IPS-15b (cell line): ENCODE measurements at regions not wholly inside any gene's neighbourhood (a gene's known extent, or its start where the extent isn't known, plus 50 kb on each side); places are given as distances from the start of the nearest gene placed in this dataset.

ENCODE experiments used
- H3K27me3 ChIP-seq: one replicate; pipeline ENCODE4 v1.6.1; 2013; ENCODE audit warnings: low read length; ENCODE audit not compliant: control insufficient read depth, insufficient read depth
- H3K36me3 ChIP-seq: one replicate; pipeline ENCODE4 v1.6.1; 2013; ENCODE audit warnings: low read length; ENCODE audit not compliant: control insufficient read depth, insufficient read depth
- H3K4me1 ChIP-seq: one replicate; pipeline ENCODE4 v1.6.1; 2013; ENCODE audit warnings: mild to moderate bottlenecking, low read length; ENCODE audit not compliant: control insufficient read depth, insufficient read depth
- H3K4me3 ChIP-seq: one replicate; pipeline ENCODE4 v1.5.1; 2013; ENCODE audit warnings: low read depth, low read length
- H3K9ac ChIP-seq: one replicate; pipeline ENCODE4 v1.6.1; 2013; ENCODE audit warnings: low read depth, mild to moderate bottlenecking, low read length
- H3K9me3 ChIP-seq: one replicate; pipeline ENCODE4 v1.6.1; 2013; ENCODE audit warnings: mild to moderate bottlenecking, low read length; ENCODE audit not compliant: control insufficient read depth, insufficient read depth

DNA sequence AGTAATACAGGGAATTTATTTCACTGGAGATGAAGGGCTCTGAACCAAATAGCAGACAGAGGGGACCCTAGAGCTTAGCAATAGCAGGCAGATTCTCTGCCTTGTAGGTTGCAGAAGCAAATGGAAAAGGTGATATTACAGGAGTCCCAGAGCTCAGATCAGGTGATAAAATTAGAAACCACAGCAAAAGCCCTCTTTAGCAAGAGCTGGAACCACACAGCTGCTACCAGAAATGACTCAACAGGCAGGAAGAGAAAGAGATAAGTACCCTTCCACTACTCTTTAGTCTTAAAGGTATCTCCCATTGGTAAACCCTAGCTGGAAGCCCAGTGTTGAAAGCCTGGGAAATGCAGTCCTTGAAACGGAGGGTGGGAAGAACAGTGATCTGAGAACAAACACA, 535.6 kb upstream of the GHITM start:
- Histone ChIP-seq H3K27me3 (no peaks in the 10 kb centered on the region), H3K36me3 (no peaks in the 10 kb centered on the region), H3K4me1 (peaks cover 8% of the 10 kb centered on the region), H3K9me3 (no peaks in the 10 kb centered on the region), H3K4me3 (no peak overlapping the region), H3K9ac (no peak overlapping the region)

DNA sequence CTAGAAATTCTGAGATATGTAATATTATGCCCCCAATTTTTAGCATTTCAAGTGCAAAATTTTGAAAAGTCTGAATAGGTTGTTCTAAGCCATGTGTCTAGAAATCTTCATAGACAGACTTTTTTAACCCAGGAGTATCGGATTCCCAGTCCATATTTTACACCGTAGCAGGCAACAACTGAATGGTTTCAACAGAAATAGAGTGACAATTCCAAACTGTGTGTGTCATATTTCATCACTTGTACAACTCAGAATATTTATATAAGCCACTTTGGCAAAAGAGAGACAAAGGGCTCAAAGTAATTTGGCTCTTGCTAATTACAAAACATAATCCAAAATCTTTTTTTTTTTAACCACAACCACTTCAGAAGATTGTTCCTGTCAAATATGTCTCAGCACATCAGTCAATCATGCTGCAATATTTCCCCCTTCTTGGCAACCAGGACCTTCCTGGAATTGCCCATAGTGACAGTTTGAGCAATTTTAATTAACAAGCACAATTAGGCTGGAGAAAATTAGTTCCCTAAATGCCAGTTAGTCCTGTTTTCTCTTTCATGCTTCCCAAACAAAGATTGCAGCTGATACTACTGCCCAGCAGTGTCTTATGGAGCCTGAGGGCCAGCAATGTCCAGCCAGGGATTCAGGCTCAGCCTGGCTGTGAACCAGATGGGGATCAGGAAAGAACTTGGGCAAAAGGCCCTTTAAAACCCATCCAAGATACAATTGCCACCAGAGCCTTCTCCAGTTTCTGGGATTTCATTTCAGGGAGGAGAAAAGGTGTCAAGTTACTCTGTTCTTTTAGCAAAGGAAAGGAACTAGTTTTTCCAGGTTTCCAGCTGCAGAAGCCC, 533.3 kb upstream of the GHITM start:
- H3K4me1 ChIP-seq: peaks cover 8% of the 10 kb centered on the region
- H3K9me3 ChIP-seq: no peaks in the 10 kb centered on the region
- no peak overlapping the region for H3K4me3 ChIP-seq
- H3K27me3 ChIP-seq: no peaks in the 10 kb centered on the region
- no peaks in the 10 kb centered on the region for H3K36me3 ChIP-seq
- H3K9ac ChIP-seq: no peak overlapping the region

DNA sequence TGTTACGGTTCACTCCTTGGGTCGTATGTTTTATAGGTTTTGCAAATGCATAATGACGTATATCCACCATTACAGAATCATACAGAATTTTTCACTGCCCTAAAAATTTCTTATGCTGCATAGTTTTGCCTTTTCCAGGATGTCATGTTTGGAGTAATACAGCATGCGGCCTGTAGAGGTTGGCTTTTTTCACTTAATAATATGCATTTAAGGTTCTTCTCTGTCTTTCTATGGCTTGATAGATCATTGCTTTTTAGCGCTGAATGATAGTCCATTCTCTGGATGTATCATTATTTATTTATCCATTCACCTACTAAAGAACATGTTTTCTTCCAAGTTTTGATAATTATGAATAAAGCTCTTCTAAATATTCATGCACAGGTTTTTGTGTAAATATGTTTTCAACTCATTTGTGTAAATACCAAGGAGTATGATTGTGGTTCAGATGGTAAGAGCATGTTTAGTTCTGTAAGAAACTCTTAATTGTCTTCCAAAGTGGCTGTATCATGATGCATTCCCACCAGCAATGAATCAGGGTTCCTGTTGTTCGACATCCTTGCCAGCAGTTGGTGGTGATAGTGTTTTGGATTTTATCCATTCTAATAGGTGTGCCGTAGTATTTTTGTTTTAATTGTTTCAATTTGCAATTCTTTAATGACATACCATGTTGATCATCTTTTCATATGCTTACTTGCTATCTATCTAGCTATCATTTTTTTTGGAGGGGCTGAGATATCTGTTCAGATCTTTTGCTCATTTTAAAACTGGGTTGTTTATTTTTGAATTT, 531.2 kb upstream of the GHITM start:
- peaks cover 8% of the 10 kb centered on the region for H3K4me1 ChIP-seq
- H3K9me3 ChIP-seq: no peaks in the 10 kb centered on the region
- H3K36me3 ChIP-seq: no peaks in the 10 kb centered on the region
- H3K4me3 ChIP-seq: no peak overlapping the region
- no peak overlapping the region for H3K9ac ChIP-seq
- H3K27me3 ChIP-seq: no peaks in the 10 kb centered on the region

DNA sequence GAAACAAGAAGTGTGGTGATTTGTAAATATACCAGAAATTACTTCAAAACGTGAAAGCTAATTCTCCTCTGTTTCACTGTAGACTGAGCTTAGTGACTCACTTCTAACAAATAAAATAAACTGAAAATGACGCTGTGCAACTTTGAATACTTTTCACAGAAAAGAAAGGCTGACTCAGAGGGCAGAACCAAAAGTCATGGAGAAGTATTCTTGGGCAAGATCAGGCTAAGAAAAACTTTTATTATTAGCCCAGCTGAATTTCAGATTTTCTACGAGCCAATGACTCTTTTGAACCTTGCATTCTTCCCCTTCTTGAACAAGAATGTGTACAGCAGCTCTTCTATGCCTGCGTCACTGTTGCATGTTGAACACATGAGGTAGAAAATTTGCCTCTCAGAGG, 527.3 kb upstream of the GHITM start:
- no peaks in the 10 kb centered on the region for H3K9me3 ChIP-seq

DNA sequence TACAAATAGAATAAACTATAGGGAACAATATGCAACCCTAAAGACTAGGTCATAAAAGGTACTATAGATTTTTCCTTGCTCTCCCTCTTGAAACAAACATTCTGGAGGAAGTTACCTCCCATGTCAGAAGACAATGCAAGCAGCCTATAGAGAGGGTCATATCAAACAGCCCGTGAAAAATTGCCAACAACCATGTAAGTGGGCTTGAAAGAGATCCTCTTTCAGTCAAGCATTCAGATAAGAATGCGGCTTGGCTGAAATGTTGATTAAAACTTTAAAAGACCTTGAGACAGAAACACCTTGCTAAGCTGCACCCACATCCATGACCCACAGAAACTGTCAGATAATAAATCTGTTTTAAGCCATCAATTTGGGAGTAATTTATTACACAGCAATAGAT, 526.6 kb upstream of the GHITM start:
- Histone ChIP-seq H3K4me3 (no peak overlapping the region), H3K9ac (no peak overlapping the region), H3K36me3 (no peaks in the 10 kb centered on the region), H3K4me1 (no peaks in the 10 kb centered on the region), H3K9me3 (no peaks in the 10 kb centered on the region), H3K27me3 (no peaks in the 10 kb centered on the region)

More for the DNA sequence above, 527.3 kb upstream of the GHITM start:
- Histone ChIP-seq H3K4me1 (no peaks in the 10 kb centered on the region), H3K9ac (no peak overlapping the region), H3K4me3 (no peak overlapping the region), H3K36me3 (no peaks in the 10 kb centered on the region), H3K27me3 (no peaks in the 10 kb centered on the region)

DNA sequence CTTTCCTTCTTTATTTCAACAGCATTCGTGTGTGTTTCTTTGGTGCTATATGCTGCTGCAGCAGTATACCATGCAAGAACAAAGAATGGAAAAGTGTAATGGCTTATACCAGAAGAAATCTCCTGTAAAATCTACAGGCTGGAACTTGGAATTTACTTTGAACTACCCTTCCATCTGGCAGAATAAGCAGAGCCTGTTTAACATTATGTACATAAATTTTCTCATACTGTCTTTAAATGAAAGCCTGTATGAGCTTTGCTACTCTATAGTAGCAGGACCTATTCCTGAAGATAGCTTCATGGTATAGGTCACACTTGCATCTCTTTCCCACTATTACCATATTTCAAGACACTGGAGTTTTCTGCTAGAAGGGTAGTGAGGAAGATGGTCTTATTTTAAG, 522.1 kb upstream of the GHITM start:
- no peaks in the 10 kb centered on the region for H3K4me1 ChIP-seq
- no peaks in the 10 kb centered on the region for H3K9me3 ChIP-seq
- no peak overlapping the region for H3K9ac ChIP-seq
- H3K27me3 ChIP-seq: no peaks in the 10 kb centered on the region
- no peak overlapping the region for H3K4me3 ChIP-seq
- no peaks in the 10 kb centered on the region for H3K36me3 ChIP-seq

DNA sequence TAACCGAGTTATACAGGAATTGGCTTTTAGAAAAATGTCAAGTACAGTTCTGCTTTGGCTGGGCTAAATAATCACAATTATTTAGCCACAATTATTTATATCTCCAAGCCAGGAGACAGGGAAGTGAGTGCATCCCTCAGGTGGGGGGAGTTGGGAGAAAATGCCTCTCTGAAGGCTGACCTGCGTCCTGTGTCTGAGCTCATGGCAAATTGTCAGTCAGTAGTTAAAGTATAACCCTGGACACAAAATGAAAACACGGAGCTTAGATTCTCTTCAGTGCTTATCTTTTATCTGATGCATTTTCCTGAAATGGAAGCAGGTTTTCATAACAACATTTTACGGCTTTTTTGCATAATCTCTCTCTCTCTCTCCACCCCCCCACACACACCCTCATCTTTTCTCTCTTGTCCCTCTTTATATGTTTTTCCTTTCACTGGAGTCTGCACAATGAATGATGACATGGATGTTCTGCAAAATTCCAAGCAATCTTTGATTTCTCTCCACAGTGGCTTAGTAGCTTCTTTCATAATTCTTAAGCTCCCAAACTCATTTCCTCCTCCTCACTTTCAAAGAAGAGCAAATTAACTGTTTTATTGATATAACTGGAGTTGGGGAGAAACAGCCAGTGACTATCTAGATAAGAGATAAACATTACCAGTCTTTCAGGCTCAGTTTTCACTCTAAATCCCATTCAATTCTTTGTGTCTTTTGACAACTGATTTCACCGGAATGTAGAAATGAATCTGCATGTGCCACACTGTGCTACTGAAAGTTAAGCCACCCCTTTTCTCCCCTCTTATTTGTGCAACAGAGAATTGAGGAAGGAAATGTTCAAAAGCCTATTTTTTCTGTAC, 521.4 kb upstream of the GHITM start:
- Histone ChIP-seq H3K9me3 (no peaks in the 10 kb centered on the region), H3K4me1 (no peaks in the 10 kb centered on the region), H3K9ac (no peak overlapping the region), H3K36me3 (no peaks in the 10 kb centered on the region), H3K27me3 (no peaks in the 10 kb centered on the region), H3K4me3 (no peak overlapping the region)

DNA sequence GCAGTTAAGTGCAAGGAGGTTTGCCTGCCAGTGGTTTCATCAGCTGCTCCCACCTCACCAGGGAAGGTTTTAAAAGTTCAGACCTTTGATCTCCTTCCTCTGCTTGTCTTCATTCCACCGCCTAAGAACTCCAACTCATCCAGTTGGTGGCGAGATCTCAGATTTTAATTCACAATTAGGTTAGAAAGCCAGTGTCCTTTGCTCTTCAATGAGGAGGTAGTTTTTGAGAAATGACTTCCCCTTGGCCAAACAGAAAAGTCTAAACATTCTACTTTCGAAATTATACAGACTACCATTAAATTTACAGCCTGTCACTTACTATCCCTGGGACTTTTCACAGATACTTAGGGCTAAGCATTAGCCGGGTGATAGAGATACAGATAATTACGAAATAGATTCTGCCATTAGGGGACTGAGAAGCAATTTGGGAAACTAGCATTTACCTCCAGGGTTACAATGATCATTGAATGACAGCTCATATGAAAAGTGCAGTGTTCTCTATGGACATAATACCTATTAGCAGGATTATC, 513.4 kb upstream of the GHITM start:
- Histone ChIP-seq H3K27me3 (no peaks in the 10 kb centered on the region), H3K36me3 (no peaks in the 10 kb centered on the region), H3K4me1 (no peaks in the 10 kb centered on the region), H3K9me3 (no peaks in the 10 kb centered on the region), H3K9ac (no peak overlapping the region), H3K4me3 (no peak overlapping the region)

DNA sequence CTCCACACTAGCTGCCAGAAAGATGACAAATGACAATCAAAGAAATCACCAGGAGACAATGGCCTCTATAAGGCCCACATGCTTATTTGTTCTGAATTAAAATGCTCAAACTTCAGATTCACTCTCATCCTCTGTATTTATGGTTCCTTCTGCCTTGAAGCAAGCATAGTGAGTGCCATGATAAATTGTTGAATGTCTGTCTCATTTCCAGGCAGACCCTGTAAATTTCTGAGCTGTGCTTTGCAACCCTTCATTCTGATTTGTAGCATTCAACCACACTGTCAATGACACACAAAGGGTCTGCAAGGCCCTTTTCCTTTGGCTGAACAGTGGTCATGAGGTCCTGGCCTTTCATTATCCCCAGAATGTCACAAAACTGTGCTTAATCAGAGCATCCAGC, 506.6 kb upstream of the GHITM start:
- H3K4me1 ChIP-seq: no peaks in the 10 kb centered on the region
- H3K9ac ChIP-seq: no peak overlapping the region
- H3K36me3 ChIP-seq: no peaks in the 10 kb centered on the region
- no peak overlapping the region for H3K4me3 ChIP-seq
- no peaks in the 10 kb centered on the region for H3K27me3 ChIP-seq
- H3K9me3 ChIP-seq: no peaks in the 10 kb centered on the region

DNA sequence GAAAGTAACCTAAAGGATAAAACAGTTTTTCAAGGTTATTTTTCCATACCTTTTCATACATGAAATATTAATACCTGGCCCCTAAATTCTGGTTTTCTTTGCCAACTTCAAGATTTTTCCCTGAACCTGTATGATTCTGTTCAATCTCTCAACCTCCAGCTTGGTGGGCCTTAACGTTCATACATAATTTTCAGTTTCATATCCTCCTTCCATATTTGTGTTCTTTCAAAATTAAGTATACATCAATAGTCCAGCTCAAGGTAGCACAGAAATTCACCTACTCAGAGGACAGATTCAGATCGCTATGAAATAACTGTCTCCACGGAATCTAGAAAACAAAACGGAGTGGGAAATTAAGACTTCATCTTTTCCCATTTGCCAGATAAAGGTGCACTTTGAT, 505.8 kb upstream of the GHITM start:
- H3K9me3 ChIP-seq: no peaks in the 10 kb centered on the region
- H3K9ac ChIP-seq: no peak overlapping the region
- no peaks in the 10 kb centered on the region for H3K36me3 ChIP-seq
- H3K4me1 ChIP-seq: no peaks in the 10 kb centered on the region
- H3K4me3 ChIP-seq: no peak overlapping the region
- H3K27me3 ChIP-seq: no peaks in the 10 kb centered on the region

DNA sequence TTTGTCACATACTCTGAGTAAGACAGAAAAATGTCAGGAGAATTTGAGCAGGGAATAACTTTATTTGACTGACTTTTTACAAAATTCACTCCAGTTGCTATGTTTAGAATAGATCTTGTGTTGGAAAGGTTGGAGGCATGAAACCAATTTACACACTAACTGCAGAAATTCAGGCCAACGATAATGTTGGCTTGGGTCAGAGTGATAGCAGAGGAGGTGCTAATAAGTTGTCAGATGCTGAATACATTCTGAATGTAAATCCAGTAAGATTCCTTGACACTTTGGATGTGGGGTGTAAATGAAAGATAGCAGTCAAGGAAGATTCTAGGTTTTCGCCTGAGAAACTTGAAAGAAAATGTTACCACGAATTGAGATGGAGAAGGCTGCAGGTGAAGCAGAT, 502.5 kb upstream of the GHITM start:
- Histone ChIP-seq H3K27me3 (no peaks in the 10 kb centered on the region), H3K4me1 (no peaks in the 10 kb centered on the region), H3K9me3 (no peaks in the 10 kb centered on the region), H3K4me3 (no peak overlapping the region), H3K9ac (no peak overlapping the region), H3K36me3 (no peaks in the 10 kb centered on the region)
